H1 (cell line): ENCODE measurements at regions not wholly inside any gene's neighbourhood (a gene's known extent, or its start where the extent isn't known, plus 50 kb on each side); places are given as distances from the start of the nearest gene placed in this dataset.

ENCODE experiments used
- CTCF ChIA-PET: fragments of 300-600 bp; sonication (Branson Sonifier 250); formaldehyde crosslinking; loops from one replicate; lab custom pipeline; 2021; ENCODE audit not compliant: partially characterized antibody; lab: Charles Lee
- POLR2A ChIA-PET: fragments of 300-600 bp; sonication (Branson Sonifier 250); formaldehyde crosslinking; loops from one replicate; lab custom pipeline; 2021; ENCODE audit warnings: inconsistent platforms; ENCODE audit not compliant: partially characterized antibody; lab: Charles Lee
- DNase-seq, 2 experiments: peaks; one replicate each; pipeline versions ENCODE4 v3.0.0 to v3.0.0-alpha.2; 2010 to 2022; ENCODE audit warnings: low spot score in 2 of 2, low read depth in 1 of 2, mixed read lengths in 1 of 2
- FAIRE-seq: peaks from 2 replicates; lab custom pipeline; 2011; peaks lifted over from hg19 to GRCh38; lab: Jason Lieb, UNC
- H2AFZ ChIP-seq: 2 replicates; pipeline ENCODE4 v1.8.1; 2012; ENCODE audit warnings: low read length, inconsistent platforms
- H2AK5ac ChIP-seq: 2 replicates; pipeline ENCODE4 v1.6.1; 2013; ENCODE audit warnings: low read depth, low read length
- H2BK120ac ChIP-seq: replicated peaks from 2 replicates; pipeline ENCODE3; 2013; ENCODE audit warnings: low read depth, low read length, inconsistent platforms
- H2BK12ac ChIP-seq: 2 replicates; pipeline ENCODE4 v1.6.1; 2013; ENCODE audit warnings: low read depth, low read length
- H2BK15ac ChIP-seq: 2 replicates; pipeline ENCODE4 v1.6.1; 2013; ENCODE audit warnings: low read length
- H2BK20ac ChIP-seq: 2 replicates; pipeline ENCODE4 v1.6.1; 2013; ENCODE audit warnings: low read length
- H2BK5ac ChIP-seq: 2 replicates; pipeline ENCODE4 v1.6.1; 2013; ENCODE audit warnings: low read depth, low read length
- H3K14ac ChIP-seq: 2 replicates; pipeline ENCODE4 v1.6.1; 2013; ENCODE audit warnings: inconsistent platforms; ENCODE audit not compliant: insufficient read length
- H3K18ac ChIP-seq: 2 replicates; pipeline ENCODE4 v1.6.1; 2013; ENCODE audit warnings: low read length; ENCODE audit errors: extremely low read depth
- H3K23ac ChIP-seq: 2 replicates; pipeline ENCODE4 v1.6.1; 2013; ENCODE audit warnings: inconsistent platforms; ENCODE audit not compliant: insufficient read length
- H3K23me2 ChIP-seq: 2 replicates; pipeline ENCODE4 v1.6.1; 2013; ENCODE audit warnings: low read depth, low read length
- H3K27ac ChIP-seq: 2 replicates; pipeline ENCODE4 v1.6.1; 2011; ENCODE audit warnings: low read depth, low read length, inconsistent platforms
- H3K27me3 ChIP-seq, 4 experiments: replicated peaks in 1 of 4; 1 replicate in 1 of 4; 2 replicates in 3 of 4; pipeline versions ENCODE4 v1.6.1 to v1.8.1; 2011 to 2013; ENCODE audit warnings: low read length in 3 of 4, mild to moderate bottlenecking in 3 of 4, inconsistent platforms in 2 of 4, mixed read lengths in 2 of 4, moderate library complexity in 1 of 4; ENCODE audit not compliant: control insufficient read depth in 3 of 4, insufficient read depth in 3 of 4; ENCODE audit errors: extremely low read depth in 1 of 4
- H3K36me3 ChIP-seq, 4 experiments: 2 replicates each; pipeline versions ENCODE4 v1.6.1 to v1.8.1; 2011 to 2013; ENCODE audit warnings: mild to moderate bottlenecking in 4 of 4, low read length in 3 of 4, moderate library complexity in 2 of 4, control low read depth in 1 of 4, inconsistent platforms in 1 of 4; ENCODE audit not compliant: insufficient read depth in 4 of 4, control insufficient read depth in 2 of 4
- H3K4ac ChIP-seq: replicated peaks from 2 replicates; pipeline ENCODE3; 2013; ENCODE audit warnings: low read length, low read depth, mixed read lengths, inconsistent platforms; ENCODE audit not compliant: insufficient read length
- H3K4me1 ChIP-seq, 4 experiments: replicated peaks in 1 of 4; 1 replicate in 1 of 4; 2 replicates in 3 of 4; pipeline versions ENCODE4 v1.6.1 to v1.8.1; 2011 to 2013; ENCODE audit warnings: low read length in 3 of 4, inconsistent platforms in 2 of 4, mixed read lengths in 1 of 4; ENCODE audit not compliant: insufficient read depth in 4 of 4, control insufficient read depth in 3 of 4
- H3K4me2 ChIP-seq, 2 experiments: 2 replicates each; pipeline versions ENCODE4 v1.6.1 to v1.8.1; 2011 to 2013; ENCODE audit warnings: low read depth in 2 of 2, low read length in 2 of 2, control low read depth in 1 of 2, inconsistent platforms in 1 of 2, mild to moderate bottlenecking in 1 of 2; ENCODE audit not compliant: insufficient read depth in 1 of 2
- H3K4me3 ChIP-seq, 4 experiments: fragments of 200-600, 300-600 bp in 1 of 4; sonication (generic), shearing (Covaris generic), sonication (Bioruptor Twin) in 1 of 4; 2 replicates each; pipeline versions ENCODE4 v1.5.1 to v1.8.1; 2011 to 2016; ENCODE audit warnings: low read length in 4 of 4, low read depth in 3 of 4, control low read depth in 2 of 4, inconsistent platforms in 2 of 4, mild to moderate bottlenecking in 2 of 4, mixed read lengths in 1 of 4, moderate library complexity in 1 of 4; ENCODE audit not compliant: insufficient read depth in 2 of 4; ENCODE audit errors: extremely low read depth in 1 of 4
- H3K56ac ChIP-seq: replicated peaks from 2 replicates; pipeline ENCODE3; 2013; ENCODE audit warnings: low read depth, mild to moderate bottlenecking, mixed read lengths, low read length, inconsistent platforms; ENCODE audit not compliant: insufficient read length
- H3K79me1 ChIP-seq: 2 replicates; pipeline ENCODE4 v1.6.1; 2013; ENCODE audit warnings: low read depth, low read length, control low read depth
- H3K79me2 ChIP-seq, 2 experiments: 2 replicates each; pipeline versions ENCODE4 v1.6.1 to v1.8.1; 2012 to 2013; ENCODE audit warnings: low read length in 2 of 2, mild to moderate bottlenecking in 2 of 2, inconsistent platforms in 1 of 2; ENCODE audit not compliant: insufficient read depth in 2 of 2, control insufficient read depth in 1 of 2
- H3K9ac ChIP-seq, 4 experiments: replicated peaks in 1 of 4; 1 replicate in 1 of 4; 2 replicates in 3 of 4; pipeline versions ENCODE4 v1.6.1 to v1.8.1; 2011 to 2013; ENCODE audit warnings: low read depth in 3 of 4, low read length in 3 of 4, control low read depth in 2 of 4, mild to moderate bottlenecking in 2 of 4, moderate library complexity in 2 of 4, inconsistent platforms in 1 of 4; ENCODE audit errors: extremely low read depth in 1 of 4
- H3K9me3 ChIP-seq, 2 experiments: 2 replicates each; pipeline versions ENCODE4 v1.6.1 to v1.8.1; 2012 to 2013; ENCODE audit warnings: mild to moderate bottlenecking in 2 of 2, moderate library complexity in 2 of 2, control low read depth in 1 of 2, inconsistent platforms in 1 of 2, low read depth in 1 of 2, low read length in 1 of 2, mixed read lengths in 1 of 2; ENCODE audit not compliant: insufficient read depth in 2 of 2
- H4K20me1 ChIP-seq, 2 experiments: replicated peaks in 1 of 2; 2 replicates each; pipeline versions ENCODE3 to v1.8.1; 2011 to 2013; ENCODE audit warnings: inconsistent platforms in 2 of 2, low read length in 2 of 2, mild to moderate bottlenecking in 1 of 2; ENCODE audit not compliant: insufficient read depth in 2 of 2, control insufficient read depth in 1 of 2
- H4K5ac ChIP-seq: 2 replicates; pipeline ENCODE4 v1.6.1; 2013; ENCODE audit warnings: low read length, low read depth, mixed read lengths, inconsistent platforms; ENCODE audit not compliant: insufficient read length
- H4K8ac ChIP-seq: 2 replicates; pipeline ENCODE4 v1.8.0; 2013; ENCODE audit warnings: mild to moderate bottlenecking, moderate library complexity, low read length, inconsistent platforms; ENCODE audit not compliant: insufficient read depth; ENCODE audit errors: extremely low read depth
- H4K91ac ChIP-seq: replicated peaks from 2 replicates; pipeline ENCODE3; 2013; ENCODE audit warnings: low read length, mixed read lengths, inconsistent platforms; ENCODE audit not compliant: insufficient read length
- ASH2L ChIP-seq: fragments of 200-600, 300-600 bp; sonication (generic); IDR thresholded peaks from one replicate; pipeline ENCODE4 v1.7.1; 2017; ENCODE audit warnings: low read length
- CBX5 ChIP-seq: fragments of 300-800, 300-1000 bp; sonication (generic); IDR thresholded peaks from 2 replicates; pipeline ENCODE4 v1.7.1; 2016; ENCODE audit warnings: antibody characterized with exemption, low read length, low read depth
- GTF2F1 ChIP-seq: IDR thresholded peaks from 2 replicates; pipeline ENCODE4 v1.6.1; 2012; ENCODE audit warnings: low read depth, low read length, improper control_type of control experiment, borderline replicate concordance
- JUND ChIP-seq: IDR thresholded peaks from 2 replicates; pipeline ENCODE4 v1.6.1; 2011; ENCODE audit warnings: mild to moderate bottlenecking, improper control_type of control experiment, low read length
- NRF1 ChIP-seq: IDR thresholded peaks from 2 replicates; pipeline ENCODE4 v1.6.1; 2011; ENCODE audit warnings: mild to moderate bottlenecking, low read depth, low read length, improper control_type of control experiment
- RFX5 ChIP-seq: IDR thresholded peaks from 2 replicates; pipeline ENCODE4 v1.6.1; 2011; ENCODE audit warnings: low read depth, low read length, improper control_type of control experiment, borderline replicate concordance
- RXRA ChIP-seq: IDR thresholded peaks from 2 replicates; pipeline ENCODE4 v1.6.1; 2011; ENCODE audit warnings: low read depth, mild to moderate bottlenecking, low read length, moderate library complexity; ENCODE audit not compliant: insufficient read depth
- YY1 ChIP-seq: IDR thresholded peaks from 2 replicates; pipeline ENCODE4 v1.6.1; 2011; ENCODE audit warnings: low read depth, mild to moderate bottlenecking, low read length
- WGBS, 2 experiments: shearing (Covaris generic) in 1 of 2; methylation state at CpG; one replicate each; pipeline versions ENCODE4 v1.1.6 to v1.1.7; 2013 to 2015; ENCODE audit warnings: low lambda C conversion rate in 2 of 2, mixed read lengths in 2 of 2, inconsistent platforms in 1 of 2, low coverage in 1 of 2, missing lambda C conversion rate in 1 of 2; ENCODE audit not compliant: insufficient replicate concordance in 2 of 2, insufficient coverage in 1 of 2, insufficient read length in 1 of 2; ENCODE audit errors: extremely low coverage in 1 of 2, missing lambda C conversion rate in 1 of 2; 5-methylcytosine and 5-hydroxymethylcytosine counted together

DNA sequence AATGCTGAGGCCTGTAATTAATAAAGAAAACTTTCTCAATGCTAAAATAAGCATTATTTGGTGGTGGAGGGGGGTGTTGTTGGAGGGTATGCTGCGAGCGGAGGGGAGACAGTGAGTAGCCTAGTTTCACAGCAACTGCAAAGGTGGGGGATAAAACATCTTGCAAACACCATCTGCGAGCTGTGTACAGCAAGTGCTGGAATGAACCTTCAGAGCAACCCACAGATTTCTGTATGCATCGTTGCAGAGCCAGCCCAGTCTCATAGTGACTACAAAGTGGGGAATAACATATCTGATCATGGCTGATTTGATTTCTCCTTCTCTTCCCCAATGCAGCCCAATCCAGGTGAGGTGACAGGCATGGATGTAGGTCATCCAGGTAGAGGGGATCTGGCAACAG is 80.7 kb upstream of the COG2 start:
- H4K20me1 ChIP-seq = no peaks in the 10 kb centered on the region
- H3K4ac ChIP-seq = no peak overlapping the region
- H2BK120ac ChIP-seq = no peak overlapping the region
- H2BK15ac ChIP-seq = no peak overlapping the region
- no peak overlapping the region for H3K4me2 ChIP-seq
- no peaks in the 10 kb centered on the region for H3K36me3 ChIP-seq
- no peaks in the 10 kb centered on the region for H3K79me2 ChIP-seq
- no peak overlapping the region for H2AFZ ChIP-seq
- no peak for FAIRE-seq
- H4K5ac ChIP-seq = no peak overlapping the region
- H4K91ac ChIP-seq = no peak overlapping the region
- no peak for DNase-seq
- no peak overlapping the region for H3K56ac ChIP-seq
- H2AK5ac ChIP-seq = no peak overlapping the region
- H2BK12ac ChIP-seq = no peak overlapping the region
- no peak overlapping the region for H3K9ac ChIP-seq
- no peaks in the 10 kb centered on the region; the same call in 1 of the 2 replicates for H3K23me2 ChIP-seq
- no peaks in the 10 kb centered on the region for H3K4me1 ChIP-seq
- ChIA-PET CTCF (no interaction called here), POLR2A (no interaction called here)
- no peak overlapping the region for H2BK5ac ChIP-seq
- H3K9me3 ChIP-seq = no peaks in the 10 kb centered on the region
- H3K27ac ChIP-seq = no peak overlapping the region
- no peak overlapping the region for H3K23ac ChIP-seq
- H3K18ac ChIP-seq = no peak overlapping the region
- H3K4me3 ChIP-seq = no peak overlapping the region
- H4K8ac ChIP-seq = no peak overlapping the region
- 93% methylated on average over 4 of the region's 4 CpGs; no CpG with 5 or more reads in 1 of the 2 experiments for WGBS, 2 experiments
- no peak overlapping the region for H2BK20ac ChIP-seq
- no peak overlapping the region for H3K14ac ChIP-seq
- TF ChIP-seq GTF2F1 (no peak), JUND (no peak), RFX5 (no peak), NRF1 (no peak), ASH2L (no peak), CBX5 (no peak), YY1 (no peak), RXRA (no peak)
- TF ChIP-seq, all 59 proteins: peak for 0
- Histone ChIP-seq H3K27me3 (no peaks in the 10 kb centered on the region; a peak in 1 of 7 replicates), H3K79me1 (no peaks in the 10 kb centered on the region)
